Endodermal cell (in vitro differentiated cells): ENCODE measurements at regions not wholly inside any gene's neighbourhood (a gene's known extent, or its start where the extent isn't known, plus 50 kb on each side); places are given as distances from the start of the nearest gene placed in this dataset.

Source experiments
- DNase-seq: peaks from one replicate; pipeline ENCODE4 v3.0.0-alpha.2; 2017
- H3K27ac ChIP-seq: 2 replicates; pipeline ENCODE4 v1.5.1; 2013; ENCODE audit warnings: mild to moderate bottlenecking, low read depth, low read length, moderate library complexity
- H3K27me3 ChIP-seq: 2 replicates; pipeline ENCODE4 v1.6.1; 2013; ENCODE audit warnings: mild to moderate bottlenecking, low read length, moderate library complexity; ENCODE audit not compliant: insufficient read depth, control insufficient read depth, poor library complexity, severe bottlenecking
- H3K36me3 ChIP-seq: 2 replicates; pipeline ENCODE4 v1.7.0; 2013; ENCODE audit warnings: mild to moderate bottlenecking, low read length, moderate library complexity; ENCODE audit not compliant: control insufficient read depth, insufficient read depth
- H3K4me1 ChIP-seq: one replicate; pipeline ENCODE4 v1.7.0; 2013; ENCODE audit warnings: low read length; ENCODE audit not compliant: control insufficient read depth, insufficient read depth
- H3K4me3 ChIP-seq: 2 replicates; pipeline ENCODE4 v1.5.1; 2013; ENCODE audit warnings: mild to moderate bottlenecking, low read length, moderate library complexity
- H3K9ac ChIP-seq: 2 replicates; pipeline ENCODE4 v1.6.1; 2013; ENCODE audit warnings: mild to moderate bottlenecking, low read length, moderate library complexity; ENCODE audit not compliant: poor library complexity, severe bottlenecking; ENCODE audit errors: extremely low read depth
- H3K9me3 ChIP-seq: 2 replicates; pipeline ENCODE4 v1.6.1; 2013; ENCODE audit warnings: mild to moderate bottlenecking, low read length, moderate library complexity; ENCODE audit not compliant: control insufficient read depth
- H3K27ac Mint-ChIP-seq: 2 replicates; pipeline ENCODE4 v1.8.0; 2020; ENCODE audit warnings: mixed read lengths
- H3K27me3 Mint-ChIP-seq: 2 replicates; pipeline ENCODE4 v1.8.0; 2021; ENCODE audit warnings: mild to moderate bottlenecking, mixed read lengths; ENCODE audit not compliant: insufficient read depth
- H3K36me3 Mint-ChIP-seq: 2 replicates; pipeline ENCODE4 v1.8.0; 2020; ENCODE audit warnings: low read depth, mixed read lengths
- H3K4me1 Mint-ChIP-seq: 2 replicates; pipeline ENCODE4 v1.8.0; 2020; ENCODE audit warnings: mixed read lengths
- H3K4me3 Mint-ChIP-seq: 2 replicates; pipeline ENCODE4 v1.8.0; 2020; ENCODE audit warnings: mild to moderate bottlenecking, moderate library complexity, mixed read lengths
- H3K9me3 Mint-ChIP-seq: 2 replicates; pipeline ENCODE4 v1.8.0; 2020; ENCODE audit warnings: mild to moderate bottlenecking, mixed read lengths
- WGBS, 2 experiments: methylation state at CpG; one replicate each; pipeline versions ENCODE4 v1.1.5 to v1.1.7; 2013; ENCODE audit warnings: missing lambda C conversion rate in 2 of 2, mixed read lengths in 1 of 2; ENCODE audit not compliant: insufficient coverage in 1 of 2, insufficient read length in 1 of 2; 5-methylcytosine and 5-hydroxymethylcytosine counted together
- TF ChIP-seq, protein P1 (sequence below): fragments of 200-600 bp; sonication (generic); conservative IDR thresholded peaks from 2 replicates; pipeline ENCODE4 v1.5.0; 2021; ENCODE audit warnings: antibody characterized with exemption, mild to moderate bottlenecking

DNA sequence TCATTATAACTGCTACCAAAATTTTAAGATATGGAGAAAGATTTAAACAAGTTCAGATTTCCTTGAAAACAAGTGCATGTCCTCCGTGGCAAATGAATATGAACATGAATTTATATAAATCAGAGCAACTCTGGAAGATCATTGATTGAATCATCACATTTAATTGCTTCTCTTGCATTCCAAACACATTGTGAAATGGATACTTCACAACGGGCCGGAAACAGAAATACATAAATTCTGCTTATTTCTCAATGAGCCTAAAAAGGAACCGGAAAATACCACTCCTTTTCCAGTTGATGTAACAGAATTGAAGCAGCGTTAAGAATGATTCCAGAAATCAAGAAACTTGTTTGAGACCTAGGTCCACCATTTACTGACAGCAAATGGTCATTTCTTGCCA, 134.6 kb upstream of the BTN3A2 start:
- Mint-ChIP-seq H3K27me3 (no peaks in the 10 kb centered on the region), H3K4me1 (peaks cover 11% of the 10 kb centered on the region), H3K9me3 (no peaks in the 10 kb centered on the region), H3K36me3 (no peaks in the 10 kb centered on the region), H3K4me3 (no peak overlapping the region), H3K27ac (no peak overlapping the region)
- no peak overlapping the region for H3K4me3 ChIP-seq
- TF ChIP-seq, protein P1, sequence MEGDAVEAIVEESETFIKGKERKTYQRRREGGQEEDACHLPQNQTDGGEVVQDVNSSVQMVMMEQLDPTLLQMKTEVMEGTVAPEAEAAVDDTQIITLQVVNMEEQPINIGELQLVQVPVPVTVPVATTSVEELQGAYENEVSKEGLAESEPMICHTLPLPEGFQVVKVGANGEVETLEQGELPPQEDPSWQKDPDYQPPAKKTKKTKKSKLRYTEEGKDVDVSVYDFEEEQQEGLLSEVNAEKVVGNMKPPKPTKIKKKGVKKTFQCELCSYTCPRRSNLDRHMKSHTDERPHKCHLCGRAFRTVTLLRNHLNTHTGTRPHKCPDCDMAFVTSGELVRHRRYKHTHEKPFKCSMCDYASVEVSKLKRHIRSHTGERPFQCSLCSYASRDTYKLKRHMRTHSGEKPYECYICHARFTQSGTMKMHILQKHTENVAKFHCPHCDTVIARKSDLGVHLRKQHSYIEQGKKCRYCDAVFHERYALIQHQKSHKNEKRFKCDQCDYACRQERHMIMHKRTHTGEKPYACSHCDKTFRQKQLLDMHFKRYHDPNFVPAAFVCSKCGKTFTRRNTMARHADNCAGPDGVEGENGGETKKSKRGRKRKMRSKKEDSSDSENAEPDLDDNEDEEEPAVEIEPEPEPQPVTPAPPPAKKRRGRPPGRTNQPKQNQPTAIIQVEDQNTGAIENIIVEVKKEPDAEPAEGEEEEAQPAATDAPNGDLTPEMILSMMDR = no peak
- H3K9ac ChIP-seq = no peak overlapping the region
- no peak overlapping the region for H3K27ac ChIP-seq
- WGBS, 2 experiments = 91 to 96% methylated on average over 5 of the region's 5 CpGs
- H3K4me1 ChIP-seq = no peaks in the 10 kb centered on the region
- no peaks in the 10 kb centered on the region for H3K36me3 ChIP-seq
- DNase-seq = no peak
- H3K27me3 ChIP-seq = peaks cover 6% of the 10 kb centered on the region
- H3K9me3 ChIP-seq = no peaks in the 10 kb centered on the region

DNA sequence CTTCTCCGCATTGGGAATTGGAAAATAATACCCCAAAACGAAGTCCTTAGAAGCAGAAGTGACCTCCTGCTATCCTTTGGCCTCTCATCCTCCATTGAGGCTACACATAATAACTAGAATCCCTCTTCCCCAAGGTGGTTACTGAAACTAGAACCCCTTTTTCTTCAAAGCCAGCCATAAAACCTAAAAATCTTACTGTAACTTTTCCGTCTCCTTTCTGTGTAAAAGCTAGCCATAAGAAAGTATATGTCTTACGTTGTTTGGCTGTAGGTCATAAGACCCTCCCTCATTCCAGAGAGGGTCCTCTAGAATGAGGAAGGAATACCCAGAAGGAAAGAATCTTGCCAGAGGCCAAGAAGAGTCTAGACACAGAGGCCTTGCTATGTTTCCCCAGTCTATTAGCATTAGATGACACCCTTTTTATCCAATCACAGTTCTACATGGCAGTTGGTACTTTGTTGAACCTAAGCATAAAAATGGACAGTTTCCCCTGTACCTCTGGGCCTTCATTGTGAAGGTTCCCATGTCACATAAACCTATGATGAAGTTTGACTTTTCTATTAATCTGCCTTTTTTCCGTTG, 133.9 kb upstream of the BTN3A2 start:
- Mint-ChIP-seq H3K9me3 (no peaks in the 10 kb centered on the region), H3K27me3 (no peaks in the 10 kb centered on the region), H3K4me3 (no peak overlapping the region), H3K36me3 (no peaks in the 10 kb centered on the region), H3K27ac (no peak overlapping the region), H3K4me1 (peaks cover 14% of the 10 kb centered on the region)
- no peak for DNase-seq
- 93 to 95% methylated on average over 5 of the region's 5 CpGs for WGBS, 2 experiments
- H3K9me3 ChIP-seq = no peaks in the 10 kb centered on the region
- H3K9ac ChIP-seq = no peak overlapping the region
- TF ChIP-seq, protein P1 = no peak
- H3K4me1 ChIP-seq = no peaks in the 10 kb centered on the region
- H3K27me3 ChIP-seq = peaks cover 9% of the 10 kb centered on the region
- no peak overlapping the region for H3K4me3 ChIP-seq
- H3K27ac ChIP-seq = no peak overlapping the region
- no peaks in the 10 kb centered on the region for H3K36me3 ChIP-seq

DNA sequence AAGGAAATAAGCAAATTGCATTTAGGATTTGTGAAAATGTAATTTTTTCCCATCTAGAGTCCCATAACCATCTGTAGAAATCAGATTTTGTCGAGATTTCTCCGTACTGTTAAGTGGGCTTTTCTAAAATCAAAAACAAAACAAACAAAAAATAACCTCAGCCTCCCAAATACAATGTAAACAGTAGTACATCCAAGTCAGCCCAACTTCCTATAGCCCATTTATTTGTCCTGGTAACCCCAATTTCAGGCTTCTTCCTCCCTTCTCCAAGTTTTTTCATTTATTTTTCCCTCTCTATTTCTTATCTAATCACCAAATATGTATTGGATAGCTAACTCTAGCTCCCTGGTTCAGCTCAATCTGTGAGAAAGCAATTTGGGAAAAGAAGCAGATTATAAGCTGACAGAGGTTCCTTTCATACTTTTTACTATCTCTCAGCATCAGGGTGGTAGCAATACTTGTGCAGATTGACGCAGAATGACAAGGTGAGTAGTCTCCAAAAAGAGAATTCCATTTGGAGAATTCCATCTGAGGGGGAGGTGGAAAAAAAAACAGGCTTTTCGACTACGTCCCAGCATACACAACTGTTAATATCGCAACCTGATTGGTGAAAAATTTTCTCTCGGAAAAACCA, 132.6 kb upstream of the BTN3A2 start:
- Mint-ChIP-seq H3K9me3 (no peaks in the 10 kb centered on the region), H3K27me3 (no peaks in the 10 kb centered on the region), H3K4me1 (peaks cover 8% of the 10 kb centered on the region), H3K36me3 (no peaks in the 10 kb centered on the region), H3K27ac (peak overlapping the region; percentile 87), H3K4me3 (peak overlapping the region; percentile 64)
- Histone ChIP-seq H3K4me1 (no peaks in the 10 kb centered on the region), H3K36me3 (no peaks in the 10 kb centered on the region), H3K9me3 (no peaks in the 10 kb centered on the region), H3K4me3 (no peak overlapping the region), H3K27ac (no peak overlapping the region), H3K9ac (no peak overlapping the region), H3K27me3 (peaks cover 9% of the 10 kb centered on the region)
- 93 to 97% methylated on average over 6 to 7 of the region's 7 CpGs for WGBS, 2 experiments
- no peak for DNase-seq
- TF ChIP-seq, protein P1 = no peak
